ENCODE measurements at regions not wholly inside any gene's neighbourhood (a gene's known extent, or its start where the extent isn't known, plus 50 kb on each side); places are given as distances from the start of the nearest gene placed in this dataset.

DNA sequence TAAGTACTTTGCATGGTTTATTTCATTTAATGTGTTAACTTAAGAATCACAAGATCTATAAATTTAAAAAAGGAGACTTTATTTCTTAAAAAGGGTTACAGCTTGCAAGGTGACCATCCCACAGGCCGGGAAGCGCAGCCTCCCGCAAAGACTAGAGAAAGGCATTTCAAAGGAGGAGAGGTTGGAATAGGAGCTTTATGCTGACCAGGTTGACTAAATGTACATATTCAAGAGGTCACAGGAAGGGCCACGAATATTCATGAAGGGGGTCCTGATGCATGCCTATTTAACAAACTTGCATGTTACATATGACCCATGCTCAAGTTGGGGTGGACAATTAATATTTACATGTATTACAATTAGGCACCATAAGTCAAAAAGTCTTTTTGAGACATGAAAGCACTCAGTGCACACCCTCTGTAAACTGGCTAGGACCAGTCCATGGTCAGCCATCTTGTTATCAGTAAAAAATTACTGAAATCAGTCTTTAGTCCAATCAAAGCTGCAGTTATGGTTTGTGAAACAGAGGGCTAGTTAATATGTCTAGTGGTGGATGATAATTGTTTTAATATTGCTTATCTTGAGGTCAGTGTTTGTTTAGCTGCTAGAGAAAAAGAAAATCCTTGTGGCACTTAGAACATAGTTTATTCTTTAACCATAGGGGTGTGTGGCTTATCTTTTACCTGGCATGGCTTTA lies 169.3 kb downstream of the KCNE4 start:
- TF ChIP-seq POLR2A (IDR thresholded peaks at IDR 0.05): no peak
- TF ChIP-seq, protein P1, sequence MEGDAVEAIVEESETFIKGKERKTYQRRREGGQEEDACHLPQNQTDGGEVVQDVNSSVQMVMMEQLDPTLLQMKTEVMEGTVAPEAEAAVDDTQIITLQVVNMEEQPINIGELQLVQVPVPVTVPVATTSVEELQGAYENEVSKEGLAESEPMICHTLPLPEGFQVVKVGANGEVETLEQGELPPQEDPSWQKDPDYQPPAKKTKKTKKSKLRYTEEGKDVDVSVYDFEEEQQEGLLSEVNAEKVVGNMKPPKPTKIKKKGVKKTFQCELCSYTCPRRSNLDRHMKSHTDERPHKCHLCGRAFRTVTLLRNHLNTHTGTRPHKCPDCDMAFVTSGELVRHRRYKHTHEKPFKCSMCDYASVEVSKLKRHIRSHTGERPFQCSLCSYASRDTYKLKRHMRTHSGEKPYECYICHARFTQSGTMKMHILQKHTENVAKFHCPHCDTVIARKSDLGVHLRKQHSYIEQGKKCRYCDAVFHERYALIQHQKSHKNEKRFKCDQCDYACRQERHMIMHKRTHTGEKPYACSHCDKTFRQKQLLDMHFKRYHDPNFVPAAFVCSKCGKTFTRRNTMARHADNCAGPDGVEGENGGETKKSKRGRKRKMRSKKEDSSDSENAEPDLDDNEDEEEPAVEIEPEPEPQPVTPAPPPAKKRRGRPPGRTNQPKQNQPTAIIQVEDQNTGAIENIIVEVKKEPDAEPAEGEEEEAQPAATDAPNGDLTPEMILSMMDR (IDR thresholded peaks at IDR 0.05): no peak
